ENCODE measurements at regions not wholly inside any gene's neighbourhood (a gene's known extent, or its start where the extent isn't known, plus 50 kb on each side); places are given as distances from the start of the nearest gene placed in this dataset.

DNA sequence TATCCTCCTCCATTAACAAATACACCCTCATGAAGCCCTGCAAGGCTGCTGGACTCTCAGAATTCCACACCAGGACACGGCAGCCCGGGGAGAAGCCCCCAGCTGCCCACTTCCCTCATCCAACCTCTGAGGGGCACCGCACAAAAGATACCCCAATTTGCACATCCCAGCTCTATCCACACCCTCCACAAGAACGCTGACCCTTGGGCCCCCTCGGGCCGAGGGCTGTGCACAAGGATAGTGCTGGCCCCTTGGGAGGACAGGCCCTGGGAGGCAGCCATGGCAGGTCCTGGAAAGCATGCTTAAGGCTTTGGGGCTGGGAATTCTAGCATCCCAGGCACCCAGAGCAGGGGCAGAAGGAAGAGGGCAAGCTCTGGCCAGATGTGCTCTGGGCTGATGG lies 77.4 kb upstream of the PRNP start:
- TF ChIP-seq POLR2A (IDR thresholded peaks at IDR 0.05) (no peak), POLR2AphosphoS5 (IDR thresholded peaks at IDR 0.05) (no peak)
- TF ChIP-seq, protein P1, sequence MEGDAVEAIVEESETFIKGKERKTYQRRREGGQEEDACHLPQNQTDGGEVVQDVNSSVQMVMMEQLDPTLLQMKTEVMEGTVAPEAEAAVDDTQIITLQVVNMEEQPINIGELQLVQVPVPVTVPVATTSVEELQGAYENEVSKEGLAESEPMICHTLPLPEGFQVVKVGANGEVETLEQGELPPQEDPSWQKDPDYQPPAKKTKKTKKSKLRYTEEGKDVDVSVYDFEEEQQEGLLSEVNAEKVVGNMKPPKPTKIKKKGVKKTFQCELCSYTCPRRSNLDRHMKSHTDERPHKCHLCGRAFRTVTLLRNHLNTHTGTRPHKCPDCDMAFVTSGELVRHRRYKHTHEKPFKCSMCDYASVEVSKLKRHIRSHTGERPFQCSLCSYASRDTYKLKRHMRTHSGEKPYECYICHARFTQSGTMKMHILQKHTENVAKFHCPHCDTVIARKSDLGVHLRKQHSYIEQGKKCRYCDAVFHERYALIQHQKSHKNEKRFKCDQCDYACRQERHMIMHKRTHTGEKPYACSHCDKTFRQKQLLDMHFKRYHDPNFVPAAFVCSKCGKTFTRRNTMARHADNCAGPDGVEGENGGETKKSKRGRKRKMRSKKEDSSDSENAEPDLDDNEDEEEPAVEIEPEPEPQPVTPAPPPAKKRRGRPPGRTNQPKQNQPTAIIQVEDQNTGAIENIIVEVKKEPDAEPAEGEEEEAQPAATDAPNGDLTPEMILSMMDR (IDR thresholded peaks at IDR 0.05) = no peak
